ENCODE measurements at regions not wholly inside any gene's neighbourhood (a gene's known extent, or its start where the extent isn't known, plus 50 kb on each side); places are given as distances from the start of the nearest gene placed in this dataset.

DNA sequence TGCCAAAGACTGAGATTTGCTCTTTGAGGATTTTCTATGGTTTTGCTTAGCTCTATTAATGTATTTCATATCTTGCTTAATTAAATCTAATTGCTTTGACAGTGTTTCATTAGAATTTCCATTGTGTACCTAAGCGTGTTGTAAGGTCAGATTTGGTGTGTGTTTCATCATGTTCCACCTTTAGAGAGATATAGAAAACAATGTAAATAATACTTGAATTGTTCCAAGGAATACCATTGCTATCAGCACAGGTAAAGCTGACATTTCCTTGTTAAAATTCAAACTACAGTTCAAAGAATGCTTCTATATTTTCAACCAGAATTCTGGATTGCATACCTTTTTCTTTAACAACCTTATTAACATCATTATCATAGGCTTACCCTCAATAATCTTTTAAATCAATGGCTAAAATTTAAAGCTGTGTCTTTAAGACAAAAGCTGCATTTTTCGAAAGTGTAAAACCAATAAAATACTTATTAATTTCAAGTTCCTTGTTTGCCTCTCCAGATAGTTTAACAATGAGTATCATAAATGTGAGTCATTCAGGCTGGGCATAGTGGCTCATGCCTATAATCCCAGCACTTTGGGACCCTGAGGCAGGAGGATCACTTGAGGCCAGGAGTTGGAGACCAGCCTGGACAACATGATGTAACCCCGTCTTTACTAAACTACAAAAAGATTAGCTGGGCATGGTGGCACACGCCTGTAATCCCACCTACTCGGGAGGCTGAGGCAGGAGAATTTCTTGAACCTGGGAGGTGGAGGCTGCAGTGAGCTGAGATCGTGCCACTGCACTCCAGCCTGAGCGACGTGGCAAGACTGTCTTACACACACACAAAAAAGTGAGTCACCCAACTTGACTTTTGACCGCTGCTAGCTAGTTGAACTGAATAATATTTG lies 188.0 kb upstream of the PKDCC start:
- TF ChIP-seq, protein P1, sequence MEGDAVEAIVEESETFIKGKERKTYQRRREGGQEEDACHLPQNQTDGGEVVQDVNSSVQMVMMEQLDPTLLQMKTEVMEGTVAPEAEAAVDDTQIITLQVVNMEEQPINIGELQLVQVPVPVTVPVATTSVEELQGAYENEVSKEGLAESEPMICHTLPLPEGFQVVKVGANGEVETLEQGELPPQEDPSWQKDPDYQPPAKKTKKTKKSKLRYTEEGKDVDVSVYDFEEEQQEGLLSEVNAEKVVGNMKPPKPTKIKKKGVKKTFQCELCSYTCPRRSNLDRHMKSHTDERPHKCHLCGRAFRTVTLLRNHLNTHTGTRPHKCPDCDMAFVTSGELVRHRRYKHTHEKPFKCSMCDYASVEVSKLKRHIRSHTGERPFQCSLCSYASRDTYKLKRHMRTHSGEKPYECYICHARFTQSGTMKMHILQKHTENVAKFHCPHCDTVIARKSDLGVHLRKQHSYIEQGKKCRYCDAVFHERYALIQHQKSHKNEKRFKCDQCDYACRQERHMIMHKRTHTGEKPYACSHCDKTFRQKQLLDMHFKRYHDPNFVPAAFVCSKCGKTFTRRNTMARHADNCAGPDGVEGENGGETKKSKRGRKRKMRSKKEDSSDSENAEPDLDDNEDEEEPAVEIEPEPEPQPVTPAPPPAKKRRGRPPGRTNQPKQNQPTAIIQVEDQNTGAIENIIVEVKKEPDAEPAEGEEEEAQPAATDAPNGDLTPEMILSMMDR (IDR thresholded peaks at IDR 0.05), result no peak
- Histone ChIP-seq H3K79me2 (ENCODE audit: insufficient read depth, low read length) (no peaks in the 10 kb centered on the region), H3K9me3 (replicated peaks in 1 of 2; ENCODE audit: control insufficient read depth in 1 of 2, insufficient read depth in 1 of 2, low read length in 2 of 2) (no peaks in the 10 kb centered on the region), H3K27ac (ENCODE audit: low read depth in 1 of 2, low read length in 2 of 2) (no peak overlapping the region), H2AFZ (ENCODE audit: insufficient read depth, low read depth, low read length, poor library complexity, severe bottlenecking) (no peak overlapping the region), H4K20me1 (ENCODE audit: insufficient read depth, low read length) (no peaks in the 10 kb centered on the region), H3K27me3 (ENCODE audit: control insufficient read depth in 2 of 2, insufficient read depth in 2 of 2, low read length in 2 of 2) (peaks cover 0 to 8% of the 10 kb centered on the region in 2 donors), H3K4me3 (replicated peaks in 1 of 3; ENCODE audit: low read depth in 2 of 3, low read length in 3 of 3) (no peak overlapping the region), H3K4me1 (ENCODE audit: control insufficient read depth in 1 of 2, insufficient read depth in 2 of 2, low read length in 2 of 2) (no peaks in the 10 kb centered on the region), H3K9ac (ENCODE audit: insufficient read depth, low read length, poor library complexity, severe bottlenecking) (no peak overlapping the region), H3K36me3 (replicated peaks in 1 of 2; ENCODE audit: control insufficient read depth in 1 of 2, insufficient read depth in 2 of 2, low read length in 2 of 2) (no peaks in the 10 kb centered on the region), H3K4me2 (replicated peaks; ENCODE audit: extremely low read depth, low read length, poor library complexity, severe bottlenecking) (no peak overlapping the region)
- Mint-ChIP-seq H3K9me3 (no peaks in the 10 kb centered on the region), H3K4me3 (no peak overlapping the region), H3K27me3 (ENCODE audit: low read depth in 3 of 3) (peaks cover 3 to 6% (median 5%) of the 10 kb centered on the region in 3 donors), H3K4me1 (no peaks in the 10 kb centered on the region), H3K36me3 (no peaks in the 10 kb centered on the region), H3K27ac (no peak overlapping the region)
- intact Hi-C loops (cut with micrococcal nuclease), result no loop called here
- no peak for DNase-seq
- WGBS (ENCODE audit: insufficient coverage), result no CpG with 5 or more reads among the region's 9 CpGs

DNA sequence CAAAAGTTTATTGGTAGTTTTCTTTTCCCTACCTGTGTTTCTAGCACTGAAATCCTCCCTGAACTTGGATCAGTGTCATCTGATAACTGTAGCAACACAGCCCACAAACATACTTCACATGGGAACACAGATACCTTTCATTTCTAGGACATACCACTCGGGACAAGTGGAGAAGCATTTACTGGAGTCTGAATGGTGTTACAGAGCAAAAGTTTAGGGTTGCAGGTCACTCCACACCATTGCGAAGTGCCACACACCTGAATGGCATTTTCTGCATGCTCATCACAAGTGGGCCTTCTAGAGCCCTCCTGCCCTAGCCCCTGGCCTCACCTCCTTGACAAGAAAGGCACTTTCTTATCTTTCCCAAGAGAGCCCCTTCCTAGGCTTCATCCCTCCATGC lies 184.8 kb upstream of the PKDCC start:
- 84% methylated on average over 2 of the region's 2 CpGs for WGBS (ENCODE audit: insufficient coverage)
- Histone ChIP-seq H3K27me3 (ENCODE audit: control insufficient read depth in 2 of 2, insufficient read depth in 2 of 2, low read length in 2 of 2) (peaks cover 0 to 10% of the 10 kb centered on the region in 2 donors), H3K36me3 (replicated peaks in 1 of 2; ENCODE audit: control insufficient read depth in 1 of 2, insufficient read depth in 2 of 2, low read length in 2 of 2) (no peaks in the 10 kb centered on the region), H3K4me2 (replicated peaks; ENCODE audit: extremely low read depth, low read length, poor library complexity, severe bottlenecking) (no peak overlapping the region), H3K4me1 (ENCODE audit: control insufficient read depth in 1 of 2, insufficient read depth in 2 of 2, low read length in 2 of 2) (no peaks in the 10 kb centered on the region), H3K27ac (ENCODE audit: low read depth in 1 of 2, low read length in 2 of 2) (no peak overlapping the region), H3K79me2 (ENCODE audit: insufficient read depth, low read length) (no peaks in the 10 kb centered on the region), H4K20me1 (ENCODE audit: insufficient read depth, low read length) (no peaks in the 10 kb centered on the region), H2AFZ (ENCODE audit: insufficient read depth, low read depth, low read length, poor library complexity, severe bottlenecking) (no peak overlapping the region), H3K4me3 (replicated peaks in 1 of 3; ENCODE audit: low read depth in 2 of 3, low read length in 3 of 3) (no peak overlapping the region), H3K9me3 (replicated peaks in 1 of 2; ENCODE audit: control insufficient read depth in 1 of 2, insufficient read depth in 1 of 2, low read length in 2 of 2) (no peaks in the 10 kb centered on the region), H3K9ac (ENCODE audit: insufficient read depth, low read length, poor library complexity, severe bottlenecking) (no peak overlapping the region)
- Mint-ChIP-seq H3K27ac (no peak overlapping the region), H3K36me3 (no peaks in the 10 kb centered on the region), H3K4me1 (peaks cover 2% of the 10 kb centered on the region), H3K9me3 (no peaks in the 10 kb centered on the region), H3K4me3 (no peak overlapping the region), H3K27me3 (ENCODE audit: low read depth in 3 of 3) (peaks cover 3 to 12% (median 7%) of the 10 kb centered on the region in 3 donors)
- intact Hi-C loops (cut with micrococcal nuclease), result no loop called here
- no peak for DNase-seq
- TF ChIP-seq, protein P1 (IDR thresholded peaks at IDR 0.05), result no peak
